Hypothalamus (tissue), 51 donors: ENCODE measurements at regions not wholly inside any gene's neighbourhood (a gene's known extent, or its start where the extent isn't known, plus 50 kb on each side); places are given as distances from the start of the nearest gene placed in this dataset.

Experiments
- DNase-seq, 51 donors: peaks; one replicate each; lab custom pipeline; 2025; lab: John Stamatoyannopoulos, UW

- no peak for DNase-seq
Measured at GRCh38 chr14:81829447-81829846, 295.8 kb upstream of the SEL1L start.

GRCh38 chr14:81831128-81831820 lies 297.6 kb upstream of the SEL1L start:
- no peak for DNase-seq

- no peak for DNase-seq
Measured at GRCh38 chr14:81834308-81834707, 300.7 kb upstream of the SEL1L start.

GRCh38 chr14:81837304-81837703 lies 303.7 kb upstream of the SEL1L start:
- DNase-seq = no peak

GRCh38 chr14:81839056-81839455 lies 305.4 kb upstream of the SEL1L start:
- no peak for DNase-seq

GRCh38 chr14:81841346-81841745 lies 307.7 kb upstream of the SEL1L start:
- DNase-seq = no peak

GRCh38 chr14:81849714-81850113 lies 316.1 kb upstream of the SEL1L start:
- no peak for DNase-seq

GRCh38 chr14:81855007-81855406 lies 321.4 kb upstream of the SEL1L start:
- no peak for DNase-seq

GRCh38 chr14:81859046-81859445 lies 325.4 kb upstream of the SEL1L start:
- DNase-seq = no peak

- no peak for DNase-seq
Measured at GRCh38 chr14:81868172-81868571, 334.5 kb upstream of the SEL1L start.

GRCh38 chr14:81871706-81872105 lies 338.1 kb upstream of the SEL1L start:
- no peak for DNase-seq

- DNase-seq = no peak
Measured at GRCh38 chr14:81884382-81884781, 350.7 kb upstream of the SEL1L start.

- DNase-seq = no peak
Measured at GRCh38 chr14:81886588-81886987, 352.9 kb upstream of the SEL1L start.

- DNase-seq = no peak
Measured at GRCh38 chr14:81889529-81889928, 355.9 kb upstream of the SEL1L start.

GRCh38 chr14:81890020-81890419 lies 356.4 kb upstream of the SEL1L start:
- no peak for DNase-seq

GRCh38 chr14:81903477-81903876 lies 369.8 kb upstream of the SEL1L start:
- peak in 1 of 51 donors; percentile 0 for DNase-seq

GRCh38 chr14:81927070-81927469 lies 393.4 kb upstream of the SEL1L start:
- no peak for DNase-seq

- no peak for DNase-seq
Measured at GRCh38 chr14:81931828-81932227, 398.2 kb upstream of the SEL1L start.

- no peak for DNase-seq
Measured at GRCh38 chr14:81936348-81936747, 402.7 kb upstream of the SEL1L start.

GRCh38 chr14:81936902-81937301 lies 403.2 kb upstream of the SEL1L start:
- DNase-seq = no peak

GRCh38 chr14:81938341-81938740 lies 404.7 kb upstream of the SEL1L start:
- no peak for DNase-seq

GRCh38 chr14:81940651-81941050 lies 407.0 kb upstream of the SEL1L start:
- DNase-seq = no peak

GRCh38 chr14:81942071-81942470 lies 408.4 kb upstream of the SEL1L start:
- no peak for DNase-seq
